A204.1 (cell line): ENCODE measurements at regions not wholly inside any gene's neighbourhood (a gene's known extent, or its start where the extent isn't known, plus 50 kb on each side); places are given as distances from the start of the nearest gene placed in this dataset.
"Not testable (repeated sequence)": the region's sequence is repeated elsewhere in the genome, so short reads cannot be mapped to it uniquely, and the experiment has no call there.

Experiments used
- FAIRE-seq: peaks from 2 replicates; lab custom pipeline; 2012; peaks lifted over from hg19 to GRCh38; lab: Jason Lieb, UNC

- FAIRE-seq: no peak
These were observed 224.7 kb downstream of the CAAP1 start for GRCh38 chr9:26667882-26668281.

GRCh38 chr9:26665666-26666065, 226.9 kb downstream of the CAAP1 start:
- no peak for FAIRE-seq

DNA sequence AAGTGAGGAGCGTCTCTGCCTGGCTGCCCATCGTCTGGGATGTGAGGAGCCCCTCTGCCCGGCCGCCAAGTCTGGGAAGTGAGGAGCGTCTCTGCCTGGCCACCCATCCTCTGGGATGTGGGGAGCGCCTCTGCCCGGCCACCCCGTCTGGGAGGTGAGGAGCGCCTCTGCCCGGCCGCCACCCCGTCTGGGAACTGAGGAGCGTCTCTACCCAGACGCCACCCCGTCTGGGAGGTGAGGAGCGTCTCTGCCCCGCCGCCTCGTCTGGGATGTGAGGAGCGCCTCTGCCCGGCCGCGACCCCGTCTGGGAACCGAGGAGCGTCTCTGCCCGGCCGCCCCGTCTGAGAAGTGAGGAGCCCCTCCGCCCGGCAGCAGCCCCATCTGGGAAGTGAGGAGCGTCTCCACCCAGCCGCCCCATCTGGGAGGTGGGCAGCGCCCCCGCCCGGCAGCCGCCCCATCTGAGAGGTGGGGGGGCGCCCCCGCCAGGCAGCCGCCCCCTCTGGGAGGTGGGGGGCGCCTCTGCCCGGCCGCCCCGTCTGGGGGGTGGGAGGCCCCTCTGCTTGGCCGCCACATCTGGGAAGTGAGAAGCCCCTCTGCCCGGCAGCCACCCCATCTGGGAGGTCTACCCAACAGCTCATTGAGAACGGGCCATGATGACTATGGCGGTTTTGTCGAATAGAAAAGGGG, 228.4 kb downstream of the CAAP1 start:
- FAIRE-seq: not testable (repeated sequence)

GRCh38 chr9:26662476-26662875, 230.1 kb downstream of the CAAP1 start:
- FAIRE-seq: no peak

DNA sequence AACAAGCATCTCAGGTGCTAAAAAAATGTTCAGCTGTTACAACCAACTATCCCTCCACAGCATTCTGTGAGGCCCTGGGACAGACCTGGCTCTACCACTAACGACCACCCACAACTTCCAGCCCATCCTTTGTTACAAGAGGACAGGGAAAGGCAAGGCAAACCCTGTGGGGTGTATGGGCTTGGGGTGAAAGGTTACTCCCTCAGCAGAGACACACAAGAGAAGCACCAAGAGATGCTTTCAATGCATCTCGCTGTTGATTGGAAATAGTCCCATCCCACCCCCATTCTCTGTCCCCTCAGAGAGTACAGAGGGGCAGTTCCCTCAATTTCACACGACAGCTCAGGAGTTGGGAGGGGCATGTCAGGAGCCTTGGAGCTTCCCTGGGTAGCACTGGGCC, 234.1 kb downstream of the CAAP1 start:
- FAIRE-seq: no peak

DNA sequence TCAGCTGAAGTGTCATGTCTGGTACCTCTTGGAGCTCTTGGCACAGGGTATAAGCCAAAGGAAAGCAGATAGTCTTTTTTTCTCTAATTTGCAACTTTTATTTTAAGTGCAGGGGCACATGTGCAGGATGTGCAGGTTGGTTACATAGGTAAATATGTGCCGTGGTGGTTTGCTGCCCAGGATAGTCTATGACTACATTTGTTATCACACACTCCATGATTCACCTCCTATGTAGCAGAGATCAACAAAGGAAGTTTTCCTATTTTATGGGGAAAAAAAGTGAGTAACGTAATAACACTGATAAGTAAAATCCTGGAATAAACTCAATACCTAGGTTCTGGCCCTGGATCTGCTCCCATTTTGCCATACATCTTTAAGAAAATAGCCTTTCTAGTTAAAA, 234.6 kb downstream of the CAAP1 start:
- no peak for FAIRE-seq

- FAIRE-seq: no peak
These were observed 236.4 kb downstream of the CAAP1 start for GRCh38 chr9:26656003-26656870.

GRCh38 chr9:26655166-26655565, 237.4 kb downstream of the CAAP1 start:
- FAIRE-seq: no peak

- no peak for FAIRE-seq
These were observed 242.3 kb downstream of the CAAP1 start for GRCh38 chr9:26650325-26650724.

DNA sequence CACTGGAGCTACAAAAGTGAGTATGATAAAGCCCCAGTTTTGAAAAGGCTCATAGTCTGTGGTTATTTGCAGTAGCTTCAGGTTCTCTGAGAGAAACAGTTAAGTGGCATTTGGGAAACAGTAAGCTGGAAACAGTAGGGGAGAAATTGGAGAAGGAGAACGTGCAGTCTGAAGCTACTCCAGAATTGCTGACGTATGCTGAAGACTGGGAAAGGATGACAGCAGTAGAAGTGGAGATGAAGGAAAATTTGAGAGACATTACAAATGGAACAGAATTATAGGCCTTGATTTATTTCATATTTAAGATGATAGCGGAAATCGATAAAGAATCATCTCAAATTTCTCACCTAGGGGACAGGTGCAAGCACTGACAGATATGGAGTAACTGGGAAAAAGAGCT, 248.8 kb downstream of the CAAP1 start:
- FAIRE-seq: no peak

DNA sequence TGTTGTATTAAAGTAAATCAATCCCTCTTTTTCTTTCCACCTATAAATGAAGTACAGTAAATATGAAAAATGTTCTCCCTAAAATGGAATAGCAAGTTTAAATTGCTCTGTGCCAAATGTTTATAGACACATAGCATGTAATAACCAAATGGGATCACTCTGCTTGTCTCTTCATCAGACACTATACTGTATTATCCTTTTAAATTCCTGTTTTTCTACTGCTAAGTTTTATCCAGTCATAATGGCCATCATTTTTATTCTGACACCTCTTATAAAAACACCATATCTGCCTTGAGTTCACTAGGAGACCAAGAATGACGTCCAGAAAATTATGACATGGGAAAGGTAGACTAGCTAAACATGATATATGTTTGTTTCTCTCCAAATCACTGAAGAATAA, 252.8 kb downstream of the CAAP1 start:
- FAIRE-seq: no peak

DNA sequence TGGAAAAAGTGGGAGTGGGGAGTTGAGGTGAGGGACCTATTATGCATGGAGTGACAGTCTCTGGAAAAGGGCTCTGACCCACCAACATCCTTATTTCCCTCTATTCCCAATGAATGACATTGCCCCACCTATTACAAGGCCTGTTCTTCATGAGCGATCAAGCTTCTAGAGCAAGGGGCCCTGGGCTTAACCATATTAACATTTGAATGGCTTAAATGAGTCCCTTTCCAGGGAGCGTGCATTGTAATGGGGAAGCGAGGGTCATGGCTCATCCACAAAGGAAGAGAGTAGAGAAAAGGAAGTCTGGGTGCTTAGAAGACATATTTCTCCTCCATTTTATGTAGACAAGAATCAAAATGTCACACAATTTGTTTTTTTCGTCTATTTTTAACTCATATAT, 255.5 kb downstream of the CAAP1 start:
- FAIRE-seq: no peak

GRCh38 chr9:26613851-26614350, 278.7 kb downstream of the CAAP1 start:
- FAIRE-seq: not testable (repeated sequence)

- no peak for FAIRE-seq
These were observed 280.4 kb downstream of the CAAP1 start for GRCh38 chr9:26612211-26612610.

DNA sequence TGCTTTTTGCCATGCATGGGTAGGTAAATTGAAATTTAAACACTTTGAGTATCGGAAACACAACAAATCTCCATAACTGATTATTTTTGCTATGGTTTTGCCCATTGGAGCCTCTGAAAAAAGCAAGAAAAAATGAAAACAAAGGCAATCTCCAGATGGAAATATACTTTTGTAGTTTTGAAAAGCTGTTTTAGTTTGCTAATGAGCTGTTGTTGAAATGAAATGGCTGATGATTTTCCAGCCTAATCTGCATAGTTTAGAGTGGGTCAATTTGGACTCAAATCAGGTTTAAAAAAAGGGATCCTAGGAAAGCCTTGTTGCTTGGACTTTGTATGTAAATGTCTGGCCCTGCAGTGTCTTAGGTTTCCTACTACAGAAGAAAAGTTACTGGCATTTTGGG, 285.8 kb downstream of the CAAP1 start:
- FAIRE-seq: no peak

- no peak for FAIRE-seq
These were observed 287.2 kb downstream of the CAAP1 start for GRCh38 chr9:26605367-26605766.

DNA sequence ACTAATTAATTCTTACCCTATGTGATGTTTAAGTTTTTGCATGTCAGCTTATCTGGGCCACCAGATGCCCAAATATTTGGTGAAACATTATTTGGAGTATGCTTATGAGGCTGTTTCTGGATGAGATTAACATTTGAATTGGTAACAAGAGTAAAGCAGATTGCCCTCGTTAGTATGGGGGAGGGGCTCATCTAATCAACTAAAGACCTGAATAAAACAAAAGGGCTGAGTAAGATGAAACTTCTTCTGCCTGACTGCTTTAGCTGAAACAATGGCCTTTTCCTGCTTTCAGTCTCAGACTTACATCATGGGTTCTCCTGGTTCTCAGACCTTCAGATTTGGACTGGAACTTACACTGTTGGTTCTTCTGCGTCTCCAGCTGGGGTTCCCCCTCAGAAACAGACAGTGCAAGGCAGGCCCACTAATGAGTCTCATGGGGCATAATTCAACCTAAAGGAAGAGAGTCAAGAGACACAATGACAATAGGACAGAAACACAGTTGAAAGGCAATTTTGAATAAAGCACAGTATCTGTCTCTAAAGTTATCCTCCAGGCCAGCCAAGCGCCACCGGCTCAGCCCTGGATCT, 288.4 kb downstream of the CAAP1 start:
- no peak for FAIRE-seq

- FAIRE-seq: no peak
These were observed 289.0 kb downstream of the CAAP1 start for GRCh38 chr9:26603617-26604016.

DNA sequence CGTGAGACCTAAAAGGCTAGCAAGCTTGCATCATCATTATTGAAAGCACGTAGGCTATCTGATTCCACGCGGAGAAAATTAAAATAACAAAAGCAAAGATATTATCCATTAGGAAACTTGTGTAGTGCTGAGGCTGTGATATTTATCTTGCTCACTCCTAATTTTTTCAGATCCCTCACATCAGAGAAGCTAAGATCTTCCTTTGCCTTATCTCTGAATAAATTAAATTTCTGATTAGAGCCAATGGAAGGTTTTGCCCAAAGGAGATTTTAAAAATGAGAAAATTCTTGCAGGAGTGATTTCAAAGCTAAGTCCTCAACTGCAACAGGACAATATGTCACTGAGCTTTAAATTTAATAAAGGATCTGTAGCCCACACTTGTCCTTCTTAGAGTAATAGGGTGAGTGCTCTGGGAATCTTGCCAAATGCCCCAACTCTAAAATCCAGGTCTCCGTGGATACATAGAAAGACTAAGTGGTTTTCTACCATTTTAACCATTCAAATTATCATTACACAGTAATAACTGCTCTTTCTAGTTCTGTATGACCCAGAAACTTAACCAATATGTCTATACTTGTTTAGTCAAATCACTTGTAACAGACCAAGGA, 295.0 kb downstream of the CAAP1 start:
- no peak for FAIRE-seq

GRCh38 chr9:26579056-26579455, 313.5 kb downstream of the CAAP1 start:
- FAIRE-seq: no peak

GRCh38 chr9:26574898-26575440, 317.6 kb downstream of the CAAP1 start:
- no peak for FAIRE-seq

DNA sequence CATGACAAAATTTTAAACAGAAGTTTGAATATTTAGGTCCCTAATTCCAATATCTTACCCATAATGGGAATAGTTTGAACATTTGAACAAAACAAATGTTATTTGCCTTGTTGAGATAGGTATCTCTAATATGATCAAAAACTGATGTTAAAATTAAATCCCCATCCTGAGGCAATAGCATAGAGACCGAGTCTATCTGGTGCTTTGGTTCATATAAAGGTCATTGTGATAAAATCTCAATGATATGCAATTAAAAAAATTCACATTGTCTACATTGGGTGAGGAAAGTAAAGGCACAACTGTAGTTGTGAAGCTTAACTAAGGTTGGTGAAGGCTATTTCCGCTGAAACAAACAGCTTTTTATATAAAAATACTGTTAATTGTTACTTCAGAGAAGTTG, 318.3 kb downstream of the CAAP1 start:
- no peak for FAIRE-seq
